ENCODE measurements at regions not wholly inside any gene's neighbourhood (a gene's known extent, or its start where the extent isn't known, plus 50 kb on each side); places are given as distances from the start of the nearest gene placed in this dataset.

DNA sequence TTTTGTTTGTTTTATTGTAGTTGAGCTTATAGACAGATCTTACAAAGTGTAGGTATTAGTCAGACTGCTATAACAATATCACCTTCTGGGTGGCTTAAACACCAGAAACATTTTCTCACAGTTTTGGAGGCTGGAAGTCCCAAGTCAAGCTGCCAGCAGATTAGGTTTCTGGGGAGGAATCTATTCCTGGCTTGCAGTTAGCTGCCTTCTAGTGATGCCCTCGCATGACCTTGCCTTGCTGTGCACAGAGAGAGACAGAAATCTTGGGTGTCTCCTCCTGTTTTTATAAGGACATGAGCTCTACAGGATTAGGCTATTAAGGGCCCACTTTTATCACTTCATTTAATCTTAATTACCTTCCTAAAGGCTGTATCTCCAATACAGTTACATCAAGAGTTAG, 1635.2 kb downstream of the FAM181B start:
- no peak for TF ChIP-seq POLR2A (IDR thresholded peaks at IDR 0.05; ENCODE audit: low read depth, low read length)
- TF ChIP-seq POLR2AphosphoS5 (IDR thresholded peaks at IDR 0.05; ENCODE audit: low read depth, low read length): no peak

Data from GM12892 (cell line).